ENCODE measurements at regions not wholly inside any gene's neighbourhood (a gene's known extent, or its start where the extent isn't known, plus 50 kb on each side); places are given as distances from the start of the nearest gene placed in this dataset.

DNA sequence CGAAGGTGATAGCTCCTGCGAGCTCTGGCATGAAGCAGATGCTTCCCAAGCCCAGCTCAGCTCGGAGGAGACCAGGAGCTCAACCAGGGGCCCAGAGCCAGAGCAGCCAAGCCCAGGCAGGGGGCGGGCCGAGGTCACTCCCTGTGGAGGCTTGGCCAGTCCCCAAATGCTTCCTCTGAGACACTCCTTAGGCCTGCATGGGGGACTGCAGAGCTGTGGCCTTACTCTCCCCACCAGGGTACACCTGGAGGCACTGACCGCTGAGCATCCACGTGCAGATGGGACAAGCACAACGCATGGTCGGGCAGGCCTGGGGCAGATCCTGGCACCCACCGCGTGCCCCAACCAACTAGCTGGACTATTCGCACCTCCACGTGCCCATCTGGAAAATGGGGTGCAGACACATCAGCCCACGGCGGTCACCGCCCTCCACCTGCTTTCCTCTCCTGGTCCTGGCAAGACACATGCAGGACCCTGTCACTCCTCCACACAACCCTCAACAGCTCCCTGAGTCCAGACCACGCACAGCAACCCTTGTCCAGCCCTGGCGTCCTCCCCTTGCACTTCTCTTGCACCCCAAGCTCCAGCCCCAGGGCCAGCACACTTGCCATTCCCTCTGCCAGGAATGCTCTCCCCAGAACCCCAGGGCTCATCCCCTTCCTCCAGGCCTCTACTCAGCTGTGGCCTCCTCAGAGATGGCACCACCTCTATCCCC lies 164.7 kb upstream of the IQSEC1 start:
- TF ChIP-seq, protein P1, sequence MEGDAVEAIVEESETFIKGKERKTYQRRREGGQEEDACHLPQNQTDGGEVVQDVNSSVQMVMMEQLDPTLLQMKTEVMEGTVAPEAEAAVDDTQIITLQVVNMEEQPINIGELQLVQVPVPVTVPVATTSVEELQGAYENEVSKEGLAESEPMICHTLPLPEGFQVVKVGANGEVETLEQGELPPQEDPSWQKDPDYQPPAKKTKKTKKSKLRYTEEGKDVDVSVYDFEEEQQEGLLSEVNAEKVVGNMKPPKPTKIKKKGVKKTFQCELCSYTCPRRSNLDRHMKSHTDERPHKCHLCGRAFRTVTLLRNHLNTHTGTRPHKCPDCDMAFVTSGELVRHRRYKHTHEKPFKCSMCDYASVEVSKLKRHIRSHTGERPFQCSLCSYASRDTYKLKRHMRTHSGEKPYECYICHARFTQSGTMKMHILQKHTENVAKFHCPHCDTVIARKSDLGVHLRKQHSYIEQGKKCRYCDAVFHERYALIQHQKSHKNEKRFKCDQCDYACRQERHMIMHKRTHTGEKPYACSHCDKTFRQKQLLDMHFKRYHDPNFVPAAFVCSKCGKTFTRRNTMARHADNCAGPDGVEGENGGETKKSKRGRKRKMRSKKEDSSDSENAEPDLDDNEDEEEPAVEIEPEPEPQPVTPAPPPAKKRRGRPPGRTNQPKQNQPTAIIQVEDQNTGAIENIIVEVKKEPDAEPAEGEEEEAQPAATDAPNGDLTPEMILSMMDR (IDR thresholded peaks at IDR 0.05): no peak
- TF ChIP-seq POLR2A (IDR thresholded peaks at IDR 0.05; ENCODE audit: low read depth): no peak
